Endothelial cell of umbilical vein (primary cell): ENCODE measurements at regions not wholly inside any gene's neighbourhood (a gene's known extent, or its start where the extent isn't known, plus 50 kb on each side); places are given as distances from the start of the nearest gene placed in this dataset.

Experiments used
- BruUV-seq: library from RNA; stranded (reverse); fragments of 400-500 nt; replicated peaks from 2 replicates; lab custom pipeline; 2021; lab: Mats Ljungman, UMichigan
- CTCF ChIA-PET: fragments of 300-600, 350-600 bp; sonication (Branson Sonifier 250); formaldehyde crosslinking; loops from one replicate; lab custom pipeline; 2021; ENCODE audit warnings: antibody characterized with exemption, inconsistent platforms; lab: Charles Lee
- POLR2A ChIA-PET: fragments of 300-600, 350-600 bp; sonication (Branson Sonifier 250); formaldehyde crosslinking; loops from one replicate; lab custom pipeline; 2021; ENCODE audit warnings: antibody characterized with exemption, inconsistent platforms; lab: Charles Lee
- DNase-seq: peaks from one replicate; pipeline ENCODE4 v3.0.0-alpha.2; 2011; ENCODE audit warnings: low read depth, low spot score
- FAIRE-seq: peaks from 2 replicates; lab custom pipeline; 2011; peaks lifted over from hg19 to GRCh38; lab: Jason Lieb, UNC
- H2AFZ ChIP-seq: 2 replicates; pipeline ENCODE4 v1.6.0; 2012; ENCODE audit warnings: low read depth, low read length, control low read depth, inconsistent platforms
- H3K27ac ChIP-seq: 2 replicates; pipeline ENCODE4 v1.5.1; 2011; ENCODE audit warnings: low read depth, mild to moderate bottlenecking, control low read depth, low read length, moderate library complexity; ENCODE audit not compliant: insufficient read depth
- H3K27me3 ChIP-seq, 2 experiments: 2 replicates each; pipeline versions ENCODE4 v1.6.0 to v1.6.1; 2011; ENCODE audit warnings: low read length in 2 of 2, mixed read lengths in 1 of 2; ENCODE audit not compliant: control insufficient read depth in 2 of 2, insufficient read depth in 2 of 2
- H3K36me3 ChIP-seq, 2 experiments: 2 replicates in 1 of 2; 3 replicates in 1 of 2; pipeline ENCODE4 v1.5.1; 2011; ENCODE audit warnings: low read length in 2 of 2, mild to moderate bottlenecking in 1 of 2, moderate library complexity in 1 of 2; ENCODE audit not compliant: control insufficient read depth in 2 of 2, insufficient read depth in 2 of 2; ENCODE audit errors: extremely low read depth in 1 of 2
- H3K4me1 ChIP-seq: 3 replicates; pipeline ENCODE4 v1.5.1; 2011; ENCODE audit warnings: mild to moderate bottlenecking, low read length; ENCODE audit not compliant: control insufficient read depth, insufficient read depth; ENCODE audit errors: extremely low read depth
- H3K4me2 ChIP-seq: 2 replicates; pipeline ENCODE4 v1.6.1; 2011; ENCODE audit warnings: low read length, control low read depth, mixed read lengths; ENCODE audit not compliant: insufficient read depth
- H3K4me3 ChIP-seq, 3 experiments: fragments of 200-600 bp in 1 of 3; sonication (generic), shearing (Covaris generic) in 1 of 3; replicated peaks in 1 of 3; 2 replicates each; pipeline ENCODE4 v1.5.1; 2011 to 2016; ENCODE audit warnings: control low read depth in 3 of 3, low read length in 3 of 3, mild to moderate bottlenecking in 2 of 3, inconsistent platforms in 1 of 3, low read depth in 1 of 3, moderate library complexity in 1 of 3; ENCODE audit not compliant: insufficient read depth in 1 of 3
- H3K79me2 ChIP-seq: 2 replicates; pipeline ENCODE4 v1.6.0; 2012; ENCODE audit warnings: low read length, inconsistent platforms; ENCODE audit not compliant: control insufficient read depth, insufficient read depth
- H3K9ac ChIP-seq: replicated peaks from 2 replicates; pipeline ENCODE3; 2011; ENCODE audit warnings: low read length, control low read depth; ENCODE audit not compliant: insufficient read depth; ENCODE audit errors: extremely low read depth
- H3K9me1 ChIP-seq: replicated peaks from 3 replicates; pipeline ENCODE4 v1.6.0; 2011; ENCODE audit warnings: mild to moderate bottlenecking, low read length; ENCODE audit not compliant: control insufficient read depth, insufficient read depth; ENCODE audit errors: extremely low read depth
- H3K9me3 ChIP-seq: replicated peaks from 2 replicates; pipeline ENCODE4 v1.5.1; 2012; ENCODE audit warnings: low read length, inconsistent platforms; ENCODE audit not compliant: control insufficient read depth, insufficient read depth
- H4K20me1 ChIP-seq: replicated peaks from 2 replicates; pipeline ENCODE3; 2011; ENCODE audit warnings: mild to moderate bottlenecking, low read length; ENCODE audit not compliant: control insufficient read depth, insufficient read depth; ENCODE audit errors: extremely low read depth
- EZH2 ChIP-seq: IDR thresholded peaks from 2 replicates; pipeline ENCODE4 v1.6.1; 2012; ENCODE audit warnings: borderline replicate concordance, low read depth, mild to moderate bottlenecking, moderate library complexity, low read length, inconsistent platforms; ENCODE audit not compliant: severe bottlenecking
- FOS ChIP-seq: IDR thresholded peaks from 2 replicates; pipeline ENCODE4 v1.6.1; 2011; ENCODE audit warnings: mild to moderate bottlenecking, low read length, moderate library complexity, borderline replicate concordance; ENCODE audit not compliant: insufficient read depth
- GATA2 ChIP-seq: IDR thresholded peaks from 2 replicates; pipeline ENCODE4 v1.7.0; 2011; ENCODE audit warnings: low read depth, mild to moderate bottlenecking, moderate library complexity, mixed read lengths, low read length; ENCODE audit not compliant: insufficient read length, insufficient read depth
- JUN ChIP-seq: IDR thresholded peaks from 2 replicates; pipeline ENCODE4 v1.6.1; 2011; ENCODE audit warnings: borderline replicate concordance, low read depth; ENCODE audit not compliant: insufficient read length, insufficient read depth
- MAX ChIP-seq: IDR thresholded peaks from 2 replicates; pipeline ENCODE4 v1.6.1; 2011; ENCODE audit not compliant: insufficient read depth, insufficient read length
- MYC ChIP-seq: IDR thresholded peaks from one replicate; pipeline ENCODE4 v1.6.1; 2011; ENCODE audit warnings: mild to moderate bottlenecking, low read depth, low read length
- POLR2A ChIP-seq: IDR thresholded peaks from 2 replicates; pipeline ENCODE4 v1.6.1; 2012; ENCODE audit warnings: low read depth, mild to moderate bottlenecking, control low read depth, low read length
- POLR2AphosphoS5 ChIP-seq: IDR thresholded peaks from 2 replicates; pipeline ENCODE4 v1.6.1; 2012; ENCODE audit warnings: low read depth, mild to moderate bottlenecking, control low read depth, low read length, moderate library complexity; ENCODE audit not compliant: insufficient read depth
- dilution Hi-C: fragments of 300-500 bp; cut with MboI; formaldehyde crosslinking; loops from one replicate; pipeline ENCODE4 v1.15.0; 2019; ENCODE audit warnings: low sequenced_read_pairs; ENCODE audit not compliant: extremely low pct_ligation_motif_present
- intact Hi-C: fragments of 100-400 bp; cut with micrococcal nuclease; formaldehyde crosslinking; loops from one replicate; pipeline ENCODE4 v1.10.0; 2022
- TF ChIP-seq, protein P1 (sequence below), 2 donors: IDR thresholded peaks; 1 replicate in 1 of 2; 2 replicates in 1 of 2; pipeline ENCODE4 v1.5.1; 2011; ENCODE audit warnings: low read length in 2 of 2, mild to moderate bottlenecking in 2 of 2, moderate library complexity in 2 of 2, control low read depth in 1 of 2, inconsistent platforms in 1 of 2, low read depth in 1 of 2; ENCODE audit not compliant: insufficient read depth in 1 of 2; ENCODE audit errors: extremely low read depth in 1 of 2

DNA sequence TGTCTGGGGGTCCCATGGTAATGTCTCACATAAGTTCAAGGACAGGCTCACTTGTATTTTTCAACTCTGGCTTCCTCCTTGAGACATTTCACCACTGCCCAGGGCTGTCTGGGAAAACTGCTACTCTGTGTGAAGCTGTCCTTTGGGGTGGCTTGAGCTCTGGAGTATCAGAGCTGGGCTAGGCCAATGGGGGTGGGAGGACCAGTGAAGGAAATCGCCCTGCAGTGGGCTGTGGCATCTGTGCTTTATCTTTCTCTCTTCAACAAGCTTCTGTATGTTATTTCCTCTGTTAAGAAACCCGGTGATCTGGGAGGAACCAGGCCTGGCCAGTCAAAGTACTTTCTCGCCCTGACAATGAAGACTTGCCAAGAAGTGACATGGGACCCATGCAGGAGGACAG, 87.4 kb downstream of the SMIM20 start:
- ChIA-PET POLR2A (interaction anchor here (0.6 kb wide), 1 partner anchor 567 kb away, joined by 3 read pairs; no protein-coding TSS in a partner anchor), CTCF (no interaction called here)
- TF ChIP-seq POLR2AphosphoS5 (no peak), POLR2A (no peak), JUN (no peak), MAX (no peak), GATA2 (no peak), MYC (no peak), EZH2 (no peak), FOS (no peak)
- TF ChIP-seq, protein P1, sequence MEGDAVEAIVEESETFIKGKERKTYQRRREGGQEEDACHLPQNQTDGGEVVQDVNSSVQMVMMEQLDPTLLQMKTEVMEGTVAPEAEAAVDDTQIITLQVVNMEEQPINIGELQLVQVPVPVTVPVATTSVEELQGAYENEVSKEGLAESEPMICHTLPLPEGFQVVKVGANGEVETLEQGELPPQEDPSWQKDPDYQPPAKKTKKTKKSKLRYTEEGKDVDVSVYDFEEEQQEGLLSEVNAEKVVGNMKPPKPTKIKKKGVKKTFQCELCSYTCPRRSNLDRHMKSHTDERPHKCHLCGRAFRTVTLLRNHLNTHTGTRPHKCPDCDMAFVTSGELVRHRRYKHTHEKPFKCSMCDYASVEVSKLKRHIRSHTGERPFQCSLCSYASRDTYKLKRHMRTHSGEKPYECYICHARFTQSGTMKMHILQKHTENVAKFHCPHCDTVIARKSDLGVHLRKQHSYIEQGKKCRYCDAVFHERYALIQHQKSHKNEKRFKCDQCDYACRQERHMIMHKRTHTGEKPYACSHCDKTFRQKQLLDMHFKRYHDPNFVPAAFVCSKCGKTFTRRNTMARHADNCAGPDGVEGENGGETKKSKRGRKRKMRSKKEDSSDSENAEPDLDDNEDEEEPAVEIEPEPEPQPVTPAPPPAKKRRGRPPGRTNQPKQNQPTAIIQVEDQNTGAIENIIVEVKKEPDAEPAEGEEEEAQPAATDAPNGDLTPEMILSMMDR (IDR thresholded peaks at IDR 0.05; ENCODE audit: extremely low read depth in 1 of 2, insufficient read depth in 1 of 2, low read depth in 1 of 2, low read length in 2 of 2) = no peak
- FAIRE-seq (no peak), DNase-seq (no peak)
- Histone ChIP-seq H3K4me1 (no peaks in the 10 kb centered on the region), H3K79me2 (no peaks in the 10 kb centered on the region), H3K4me3 (no peak overlapping the region), H4K20me1 (no peaks in the 10 kb centered on the region), H3K9me3 (no peaks in the 10 kb centered on the region), H2AFZ (no peak overlapping the region), H3K36me3 (no peaks in the 10 kb centered on the region), H3K27me3 (peaks cover 0 to 2% of the 10 kb centered on the region in 2 experiments), H3K4me2 (no peak overlapping the region), H3K9me1 (no peaks in the 10 kb centered on the region), H3K9ac (no peak overlapping the region), H3K27ac (no peak overlapping the region)
- dilution Hi-C loops = no loop called here
- intact Hi-C loops = no loop called here
- no TSS peak for BruUV-seq
